CD14-positive monocyte (primary cell): ENCODE measurements at regions not wholly inside any gene's neighbourhood (a gene's known extent, or its start where the extent isn't known, plus 50 kb on each side); places are given as distances from the start of the nearest gene placed in this dataset.

ENCODE experiments used
- DNase-seq, 3 donors: peaks; one replicate each; pipeline ENCODE4 v3.0.0-alpha.2; 2011 to 2022
- H2AFZ ChIP-seq: 2 replicates; pipeline ENCODE4 v1.6.0; 2012; ENCODE audit warnings: mild to moderate bottlenecking, low read depth, low read length, inconsistent platforms; ENCODE audit not compliant: insufficient read depth, poor library complexity, severe bottlenecking
- H3K27ac ChIP-seq, 2 donors: 1 replicate in 1 of 2; 2 replicates in 1 of 2; pipeline ENCODE4 v1.5.1; 2012 to 2013; ENCODE audit warnings: low read length in 2 of 2, control low read depth in 1 of 2, inconsistent platforms in 1 of 2, low read depth in 1 of 2, mild to moderate bottlenecking in 1 of 2
- H3K27me3 ChIP-seq, 2 donors: one replicate each; pipeline versions ENCODE4 v1.6.0 to v1.6.1; 2011 to 2013; ENCODE audit warnings: low read length in 2 of 2; ENCODE audit not compliant: control insufficient read depth in 2 of 2, insufficient read depth in 2 of 2
- H3K36me3 ChIP-seq, 2 donors: replicated peaks in 1 of 2; 1 replicate in 1 of 2; 2 replicates in 1 of 2; pipeline versions ENCODE4 v1.5.1 to v1.6.1; 2012 to 2013; ENCODE audit warnings: low read length in 2 of 2, control low read depth in 1 of 2, inconsistent platforms in 1 of 2, mild to moderate bottlenecking in 1 of 2; ENCODE audit not compliant: insufficient read depth in 2 of 2, control insufficient read depth in 1 of 2
- H3K4me1 ChIP-seq, 2 donors: 1 replicate in 1 of 2; 2 replicates in 1 of 2; pipeline versions ENCODE4 v1.5.1 to v1.6.1; 2012 to 2013; ENCODE audit warnings: low read length in 2 of 2, control low read depth in 1 of 2, inconsistent platforms in 1 of 2, mild to moderate bottlenecking in 1 of 2, moderate library complexity in 1 of 2; ENCODE audit not compliant: insufficient read depth in 2 of 2, control insufficient read depth in 1 of 2
- H3K4me2 ChIP-seq: replicated peaks from 2 replicates; pipeline ENCODE3; 2012; ENCODE audit warnings: low read length, moderate library complexity, mild to moderate bottlenecking; ENCODE audit not compliant: poor library complexity, severe bottlenecking; ENCODE audit errors: extremely low read depth
- H3K4me3 ChIP-seq, 3 experiments: fragments of 200-600 bp in 1 of 3; sonication (generic) in 1 of 3; replicated peaks in 1 of 3; 1 replicate in 2 of 3; 2 replicates in 1 of 3; pipeline ENCODE4 v1.5.1; 2011 to 2013; ENCODE audit warnings: low read length in 3 of 3, mild to moderate bottlenecking in 3 of 3, control low read depth in 2 of 3, low read depth in 2 of 3, inconsistent platforms in 1 of 3, moderate library complexity in 1 of 3
- H3K79me2 ChIP-seq: 2 replicates; pipeline ENCODE4 v1.6.0; 2012; ENCODE audit warnings: mild to moderate bottlenecking, control low read depth, inconsistent platforms, low read length, moderate library complexity; ENCODE audit not compliant: insufficient read depth
- H3K9ac ChIP-seq: 2 replicates; pipeline ENCODE4 v1.6.0; 2017; ENCODE audit warnings: low read length, mild to moderate bottlenecking; ENCODE audit not compliant: insufficient read depth, poor library complexity, severe bottlenecking
- H3K9me3 ChIP-seq, 2 donors: replicated peaks in 1 of 2; 1 replicate in 1 of 2; 2 replicates in 1 of 2; pipeline versions ENCODE4 v1.5.1 to v1.6.1; 2012 to 2013; ENCODE audit warnings: low read length in 2 of 2, control low read depth in 1 of 2; ENCODE audit not compliant: control insufficient read depth in 1 of 2, insufficient read depth in 1 of 2
- H4K20me1 ChIP-seq: 2 replicates; pipeline ENCODE4 v1.6.0; 2012; ENCODE audit warnings: mild to moderate bottlenecking, low read length, control low read depth, moderate library complexity; ENCODE audit not compliant: insufficient read depth
- H3K27ac Mint-ChIP-seq, 7 donors: one replicate each; pipeline ENCODE4 v1.8.0; 2020; ENCODE audit warnings: mild to moderate bottlenecking in 7 of 7, mixed read lengths in 7 of 7, moderate library complexity in 6 of 7, inconsistent platforms in 2 of 7
- H3K27me3 Mint-ChIP-seq, 3 donors: one replicate each; pipeline ENCODE4 v1.8.0; 2021 to 2022; ENCODE audit warnings: low read depth in 3 of 3, mild to moderate bottlenecking in 3 of 3, mixed read lengths in 3 of 3, moderate library complexity in 3 of 3, inconsistent platforms in 1 of 3
- H3K36me3 Mint-ChIP-seq, 2 donors: one replicate each; pipeline ENCODE4 v1.8.0; 2020; ENCODE audit warnings: mixed read lengths in 2 of 2, inconsistent platforms in 1 of 2, mild to moderate bottlenecking in 1 of 2
- H3K4me1 Mint-ChIP-seq: one replicate; pipeline ENCODE4 v1.8.0; 2020; ENCODE audit warnings: mild to moderate bottlenecking, mixed read lengths
- H3K4me3 Mint-ChIP-seq, 2 donors: one replicate each; pipeline ENCODE4 v1.8.0; 2020; ENCODE audit warnings: mild to moderate bottlenecking in 2 of 2, mixed read lengths in 2 of 2, moderate library complexity in 1 of 2
- H3K9me3 Mint-ChIP-seq, 7 donors: one replicate each; pipeline ENCODE4 v1.8.0; 2020 to 2022; ENCODE audit warnings: mixed read lengths in 7 of 7, mild to moderate bottlenecking in 6 of 7, moderate library complexity in 6 of 7, inconsistent platforms in 2 of 7
- WGBS: methylation state at CpG from one replicate; pipeline ENCODE4 v1.1.5; 2013; ENCODE audit warnings: missing lambda C conversion rate; ENCODE audit not compliant: insufficient coverage; 5-methylcytosine and 5-hydroxymethylcytosine counted together
- intact Hi-C, 2 donors: fragments of 100-400 bp; cut with micrococcal nuclease; formaldehyde crosslinking; loops; one replicate each; pipeline versions ENCODE4 v1.15.0 to v1.15.1; 2023
- TF ChIP-seq, protein P1 (sequence below): fragments of 200-600 bp; IDR thresholded peaks from one replicate; pipeline ENCODE4 v1.8.0; 2022; ENCODE audit warnings: antibody characterized with exemption, mild to moderate bottlenecking

DNA sequence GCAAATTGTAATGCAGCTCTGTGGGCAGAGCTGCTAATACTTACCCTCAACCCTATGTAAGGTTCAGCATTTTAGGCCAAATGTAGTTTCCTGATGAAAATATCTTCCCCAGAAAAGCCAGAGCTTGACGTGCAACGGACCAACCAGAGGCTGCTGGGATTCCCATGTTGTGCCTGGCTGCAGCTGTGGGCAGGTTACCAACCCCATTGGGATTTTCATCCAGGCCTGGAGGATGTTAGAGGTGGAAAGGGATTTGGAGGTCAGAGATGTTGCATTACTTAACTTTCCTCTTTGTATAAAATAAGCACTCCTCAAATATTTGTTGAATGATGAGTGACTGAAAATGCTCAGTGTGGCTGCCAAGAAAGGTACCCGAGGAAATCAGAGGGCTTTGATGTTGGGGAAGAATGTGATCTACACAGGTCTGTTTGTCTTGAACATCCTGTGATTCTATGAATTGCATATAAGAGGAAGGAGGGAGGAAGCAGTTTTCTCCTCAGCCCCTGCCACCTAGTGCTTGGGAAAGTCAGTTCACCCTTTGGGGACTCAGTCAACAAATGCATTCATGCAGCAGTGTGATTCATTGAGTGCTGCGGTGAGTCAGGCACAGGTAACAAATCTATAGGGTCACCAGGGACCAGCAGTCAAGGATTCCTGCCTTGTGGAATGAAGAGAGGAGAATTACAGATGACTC lies 487.2 kb downstream of the RPS24 start:
- H3K27ac ChIP-seq: no peak overlapping the region
- intact Hi-C loops: no loop called here
- no peaks in the 10 kb centered on the region for H3K79me2 ChIP-seq
- peaks cover 0 to 4% (median 3%) of the 10 kb centered on the region in 3 donors for H3K27me3 Mint-ChIP-seq
- H3K27ac Mint-ChIP-seq: no peak overlapping the region
- no peaks in the 10 kb centered on the region for H3K27me3 ChIP-seq
- TF ChIP-seq, protein P1, sequence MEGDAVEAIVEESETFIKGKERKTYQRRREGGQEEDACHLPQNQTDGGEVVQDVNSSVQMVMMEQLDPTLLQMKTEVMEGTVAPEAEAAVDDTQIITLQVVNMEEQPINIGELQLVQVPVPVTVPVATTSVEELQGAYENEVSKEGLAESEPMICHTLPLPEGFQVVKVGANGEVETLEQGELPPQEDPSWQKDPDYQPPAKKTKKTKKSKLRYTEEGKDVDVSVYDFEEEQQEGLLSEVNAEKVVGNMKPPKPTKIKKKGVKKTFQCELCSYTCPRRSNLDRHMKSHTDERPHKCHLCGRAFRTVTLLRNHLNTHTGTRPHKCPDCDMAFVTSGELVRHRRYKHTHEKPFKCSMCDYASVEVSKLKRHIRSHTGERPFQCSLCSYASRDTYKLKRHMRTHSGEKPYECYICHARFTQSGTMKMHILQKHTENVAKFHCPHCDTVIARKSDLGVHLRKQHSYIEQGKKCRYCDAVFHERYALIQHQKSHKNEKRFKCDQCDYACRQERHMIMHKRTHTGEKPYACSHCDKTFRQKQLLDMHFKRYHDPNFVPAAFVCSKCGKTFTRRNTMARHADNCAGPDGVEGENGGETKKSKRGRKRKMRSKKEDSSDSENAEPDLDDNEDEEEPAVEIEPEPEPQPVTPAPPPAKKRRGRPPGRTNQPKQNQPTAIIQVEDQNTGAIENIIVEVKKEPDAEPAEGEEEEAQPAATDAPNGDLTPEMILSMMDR: no peak
- no peak overlapping the region for H3K4me3 ChIP-seq
- H4K20me1 ChIP-seq: no peaks in the 10 kb centered on the region
- H3K36me3 Mint-ChIP-seq: no peaks in the 10 kb centered on the region
- H3K9me3 ChIP-seq: no peaks in the 10 kb centered on the region
- H3K36me3 ChIP-seq: no peaks in the 10 kb centered on the region
- 39% methylated on average over 2 of the region's 4 CpGs for WGBS
- no peak for DNase-seq
- H3K9me3 Mint-ChIP-seq: peaks cover 0 to 2% (median 0%) of the 10 kb centered on the region in 7 donors
- H3K4me3 Mint-ChIP-seq: no peak overlapping the region
- H3K4me1 Mint-ChIP-seq: no peaks in the 10 kb centered on the region
- H2AFZ ChIP-seq: no peak overlapping the region
- H3K9ac ChIP-seq: no peak overlapping the region
- H3K4me1 ChIP-seq: no peaks in the 10 kb centered on the region
- H3K4me2 ChIP-seq: no peak overlapping the region

DNA sequence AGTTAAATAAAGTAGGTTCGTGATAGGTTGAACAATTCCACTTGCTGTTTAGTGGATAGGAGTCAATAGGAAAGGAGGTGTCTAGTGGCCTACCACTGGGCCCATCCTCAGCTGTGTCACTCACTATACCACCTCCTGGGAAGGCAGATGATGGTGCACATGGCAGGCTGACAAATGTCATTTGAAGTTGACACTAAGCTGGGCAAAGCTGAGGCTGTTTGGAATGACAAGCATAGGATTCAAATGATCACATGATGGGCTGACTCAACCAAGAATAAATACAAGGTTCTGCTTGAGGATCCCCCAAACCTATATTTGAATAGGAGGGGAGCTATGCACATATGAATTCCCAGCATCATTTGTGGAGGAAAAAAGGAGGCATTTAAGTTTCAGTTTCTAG lies 489.8 kb downstream of the RPS24 start:
- Histone ChIP-seq H3K36me3 (no peaks in the 10 kb centered on the region), H3K27me3 (no peaks in the 10 kb centered on the region), H2AFZ (no peak overlapping the region), H3K4me1 (no peaks in the 10 kb centered on the region), H3K27ac (no peak overlapping the region), H3K9me3 (no peaks in the 10 kb centered on the region), H3K4me2 (no peak overlapping the region), H3K79me2 (no peaks in the 10 kb centered on the region), H3K4me3 (no peak overlapping the region), H4K20me1 (no peaks in the 10 kb centered on the region), H3K9ac (no peak overlapping the region)
- no peaks in the 10 kb centered on the region for H3K36me3 Mint-ChIP-seq
- no peak overlapping the region for H3K4me3 Mint-ChIP-seq
- H3K27ac Mint-ChIP-seq: no peak overlapping the region
- no peaks in the 10 kb centered on the region for H3K4me1 Mint-ChIP-seq
- TF ChIP-seq, protein P1: no peak
- no CpG with 5 or more reads among the region's 1 CpG for WGBS
- peaks cover 0 to 2% (median 0%) of the 10 kb centered on the region in 7 donors for H3K9me3 Mint-ChIP-seq
- peaks cover under 1 to 3% (median 1%) of the 10 kb centered on the region in 3 donors for H3K27me3 Mint-ChIP-seq
- no peak for DNase-seq
- intact Hi-C loops: no loop called here
